GM18867 (cell line): ENCODE measurements at regions not wholly inside any gene's neighbourhood (a gene's known extent, or its start where the extent isn't known, plus 50 kb on each side); places are given as distances from the start of the nearest gene placed in this dataset.

Experiments
- ATAC-seq: cut with Tn5 transposase; IDR thresholded peaks from one replicate; pipeline ENCODE4 v1.9.1; 2021; ENCODE audit warnings: mild to moderate bottlenecking, moderate library complexity; ENCODE audit not compliant: unreplicated experiment

GRCh38 chr22:34879001-34879400 is 187.0 kb upstream of the ISX start:
- no peak for ATAC-seq

- no peak for ATAC-seq
Measured at GRCh38 chr22:34880662-34881061, 185.3 kb upstream of the ISX start.

GRCh38 chr22:34881453-34881852 is 184.5 kb upstream of the ISX start:
- ATAC-seq = no peak

- no peak for ATAC-seq
Measured at GRCh38 chr22:34885852-34886251, 180.1 kb upstream of the ISX start.

- ATAC-seq = no peak
Measured at GRCh38 chr22:34886391-34886790, 179.6 kb upstream of the ISX start.

GRCh38 chr22:34886812-34887211 is 179.1 kb upstream of the ISX start:
- no peak for ATAC-seq

GRCh38 chr22:34897126-34897525 is 168.8 kb upstream of the ISX start:
- no peak for ATAC-seq

- ATAC-seq = no peak
Measured at GRCh38 chr22:34902335-34902734, 163.6 kb upstream of the ISX start.

- no peak for ATAC-seq
Measured at GRCh38 chr22:34903416-34903815, 162.5 kb upstream of the ISX start.

- no peak for ATAC-seq
Measured at GRCh38 chr22:34904486-34904885, 161.5 kb upstream of the ISX start.

GRCh38 chr22:34913826-34914225 is 152.1 kb upstream of the ISX start:
- ATAC-seq = no peak

- no peak for ATAC-seq
Measured at GRCh38 chr22:34914846-34915245, 151.1 kb upstream of the ISX start.

- no peak for ATAC-seq
Measured at GRCh38 chr22:34917239-34917638, 148.7 kb upstream of the ISX start.

GRCh38 chr22:34931026-34931425 is 134.9 kb upstream of the ISX start:
- ATAC-seq = no peak

GRCh38 chr22:34934261-34934660 is 131.7 kb upstream of the ISX start:
- no peak for ATAC-seq

- no peak for ATAC-seq
Measured at GRCh38 chr22:34943830-34944229, 122.1 kb upstream of the ISX start.

- ATAC-seq = no peak
Measured at GRCh38 chr22:34946339-34946985, 119.5 kb upstream of the ISX start.

GRCh38 chr22:34950489-34950888 is 115.5 kb upstream of the ISX start:
- ATAC-seq = no peak

GRCh38 chr22:34951212-34951611 is 114.7 kb upstream of the ISX start:
- ATAC-seq = no peak

GRCh38 chr22:34960005-34960404 is 106.0 kb upstream of the ISX start:
- no peak for ATAC-seq

GRCh38 chr22:34966980-34967565 is 98.9 kb upstream of the ISX start:
- no peak for ATAC-seq

GRCh38 chr22:34969001-34969790 is 96.8 kb upstream of the ISX start:
- ATAC-seq = no peak
